Endometrial microvascular endothelial cells (primary cell): ENCODE measurements at regions not wholly inside any gene's neighbourhood (a gene's known extent, or its start where the extent isn't known, plus 50 kb on each side); places are given as distances from the start of the nearest gene placed in this dataset.

Experiments used
- in situ Hi-C: cut with HindIII; loops from 2 replicates; pipeline ENCODE4 v1.10.0; 2017; ENCODE audit warnings: low sequenced_read_pairs, low pct_unique_long_range_greater_than_20kb; ENCODE audit errors: inconsistent ontology term

DNA sequence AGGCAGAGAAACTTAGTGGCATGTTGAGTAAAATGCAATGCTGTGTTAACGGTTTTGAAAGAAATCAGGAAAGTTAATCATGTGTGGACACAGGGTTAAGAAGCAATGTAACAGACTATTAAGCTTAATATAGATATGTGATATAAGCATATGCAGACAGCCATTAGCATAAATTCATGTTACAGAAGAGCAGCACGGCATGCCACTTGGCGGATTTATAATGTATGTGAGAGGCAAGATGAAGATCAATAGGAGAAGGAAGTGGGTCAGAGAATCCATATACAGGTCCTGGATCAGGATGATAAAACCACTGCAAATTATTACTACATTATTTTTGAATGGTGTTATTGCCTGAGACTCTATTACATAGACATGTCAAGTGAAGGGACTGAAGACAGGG, 694.3 kb downstream of the MCTP2 start:
- in situ Hi-C loops, result no loop called here

DNA sequence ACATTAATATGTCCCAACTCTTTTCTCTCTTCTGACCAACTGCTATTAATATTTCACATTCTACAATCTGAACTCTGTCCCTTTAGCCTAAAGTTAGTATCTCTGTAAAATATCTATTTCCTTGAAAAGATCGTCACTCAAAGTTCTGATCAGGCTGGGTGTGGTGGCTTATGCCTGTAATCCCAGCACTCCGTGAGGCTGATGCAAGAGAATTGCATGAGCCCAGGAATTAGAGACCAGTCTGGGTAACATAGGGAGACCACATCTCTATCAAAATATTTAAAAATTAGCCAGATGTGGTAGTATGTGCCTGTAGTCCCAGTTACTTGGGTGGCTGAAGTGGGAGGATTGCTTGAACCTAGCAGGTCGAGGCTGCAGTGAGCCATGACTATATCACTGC, 695.6 kb downstream of the MCTP2 start:
- in situ Hi-C loops, result no loop called here

DNA sequence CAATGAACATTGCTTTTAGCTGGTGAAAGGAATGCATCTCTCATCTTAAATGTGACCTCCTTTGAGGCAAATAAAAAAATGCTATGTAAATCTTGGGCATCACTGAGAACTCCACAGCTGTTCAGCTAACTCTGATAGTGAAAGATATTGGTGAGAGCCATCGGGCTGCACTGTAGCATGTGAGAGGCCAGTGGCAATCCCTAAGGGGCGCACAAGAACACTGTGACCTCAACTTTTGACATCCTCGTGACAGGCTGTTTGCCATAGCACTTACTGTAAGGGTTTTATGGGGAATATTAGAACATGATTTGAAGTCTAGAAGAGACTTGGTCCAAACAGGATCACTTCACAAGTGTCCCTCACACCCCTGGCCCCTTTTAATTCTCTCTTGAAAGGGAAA, 697.9 kb downstream of the MCTP2 start:
- in situ Hi-C loops, result no loop called here

DNA sequence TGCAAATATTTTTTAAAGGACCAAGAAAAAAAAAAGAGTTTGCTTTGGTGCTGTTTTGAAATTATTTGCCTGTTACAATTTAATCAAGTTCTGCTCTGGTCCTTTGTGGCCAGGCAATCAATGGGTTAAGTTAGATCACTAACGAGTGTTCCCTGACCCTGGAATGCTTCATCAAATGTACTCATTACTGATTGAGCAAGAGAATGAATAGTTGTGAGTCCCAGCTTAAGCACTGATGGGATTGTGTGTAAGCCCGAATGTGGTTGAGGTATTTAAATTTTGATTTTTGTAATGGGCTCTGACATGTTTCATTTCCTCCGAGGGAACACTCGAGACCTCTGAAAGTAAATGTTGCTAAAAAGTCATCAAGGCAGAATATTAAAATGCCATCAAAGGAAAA, 699.1 kb downstream of the MCTP2 start:
- in situ Hi-C loops, result no loop called here

DNA sequence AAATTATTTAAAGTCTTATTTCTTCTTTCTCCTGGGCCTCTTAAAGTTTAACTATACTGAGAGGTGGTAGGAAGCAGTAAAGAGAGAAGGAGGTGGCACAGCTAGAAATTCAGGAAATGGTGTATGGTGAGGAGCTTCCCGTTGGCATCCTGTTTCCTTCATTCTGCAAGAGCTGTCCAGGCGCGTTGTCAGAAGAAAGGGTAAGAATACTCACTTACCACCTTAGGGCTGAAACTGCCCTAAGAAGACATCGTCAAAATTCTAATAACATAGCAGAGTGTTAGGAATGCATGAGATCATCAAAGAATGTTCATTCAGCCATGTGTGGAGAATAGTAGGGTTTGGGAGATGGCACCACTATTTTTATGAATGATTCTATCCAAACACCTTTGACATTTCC, 699.6 kb downstream of the MCTP2 start:
- in situ Hi-C loops, result no loop called here

DNA sequence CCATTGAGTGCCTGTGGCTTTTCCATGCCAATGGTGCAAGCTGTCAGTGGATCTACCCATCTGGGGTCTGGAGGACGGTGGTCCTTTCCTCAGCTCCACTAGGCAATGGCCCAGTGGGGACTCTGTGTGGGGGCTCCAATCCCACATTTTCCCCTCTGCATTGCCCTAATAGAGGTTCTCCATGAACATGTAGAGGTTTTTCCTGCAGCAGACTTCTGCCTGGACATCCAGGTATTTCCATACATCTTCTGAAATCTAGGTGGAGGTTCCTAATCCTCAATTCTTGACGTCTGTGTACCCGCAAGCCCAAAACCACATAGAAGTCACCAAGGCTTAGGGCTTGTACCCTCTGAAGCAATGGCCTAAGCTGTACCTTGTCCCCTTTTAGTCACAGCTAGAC, 703.1 kb downstream of the MCTP2 start:
- in situ Hi-C loops, result no loop called here

DNA sequence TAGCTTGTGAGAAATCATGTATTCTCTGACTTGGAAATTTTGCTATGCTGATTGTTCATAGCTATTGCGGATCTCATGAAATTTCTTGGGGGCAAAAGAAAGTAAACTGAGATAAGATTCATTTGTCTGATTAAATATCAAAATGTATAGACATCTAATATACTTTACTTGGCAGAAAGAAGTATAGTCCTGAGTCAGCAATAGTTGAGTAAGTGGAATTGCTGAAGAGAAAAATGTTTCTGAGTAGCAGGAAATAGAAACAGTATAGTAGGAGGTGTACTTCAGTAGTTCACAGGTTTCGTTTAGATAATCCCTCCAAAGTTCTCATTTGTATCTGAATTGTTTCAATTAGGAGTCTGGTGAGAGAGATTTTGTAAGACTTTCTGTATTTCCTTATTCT, 705.9 kb downstream of the MCTP2 start:
- in situ Hi-C loops, result no loop called here

DNA sequence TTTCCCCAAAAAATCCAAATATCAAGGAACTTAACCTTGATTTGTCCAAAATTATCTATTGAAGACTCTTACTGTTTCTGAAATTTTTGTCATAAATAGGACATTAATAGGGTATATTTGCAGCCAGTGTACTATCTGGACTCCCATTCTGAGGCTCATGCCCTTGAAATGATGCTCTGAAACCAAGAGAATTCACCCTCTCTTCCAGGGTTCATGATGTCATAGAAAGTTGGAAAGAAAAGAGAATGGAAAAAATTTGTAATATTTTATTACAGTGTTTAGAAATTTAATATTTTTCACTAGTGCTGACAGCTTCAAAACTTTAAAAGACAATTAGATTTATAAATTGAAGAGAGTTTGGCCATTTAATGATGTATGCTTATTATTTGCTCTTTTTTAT, 712.5 kb downstream of the MCTP2 start:
- in situ Hi-C loops, result no loop called here

DNA sequence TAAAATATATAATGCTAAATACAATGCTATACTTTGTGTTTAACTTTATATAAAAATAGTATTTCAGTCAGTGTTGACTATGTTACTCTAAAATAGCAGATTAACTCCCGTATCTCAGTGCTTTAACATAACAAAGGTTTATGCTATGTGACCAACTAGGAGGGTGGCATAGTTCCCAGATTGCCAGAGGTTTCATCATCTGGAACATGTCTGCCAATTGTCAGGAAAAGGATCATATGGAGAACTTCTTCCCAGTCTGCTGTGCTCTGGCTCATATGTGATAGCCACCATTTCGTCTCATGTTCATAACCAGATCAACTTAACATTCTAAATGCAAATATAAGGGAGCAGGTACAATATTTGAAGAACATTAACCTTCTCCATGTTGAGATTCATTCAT, 720.2 kb downstream of the MCTP2 start:
- in situ Hi-C loops, result no loop called here

DNA sequence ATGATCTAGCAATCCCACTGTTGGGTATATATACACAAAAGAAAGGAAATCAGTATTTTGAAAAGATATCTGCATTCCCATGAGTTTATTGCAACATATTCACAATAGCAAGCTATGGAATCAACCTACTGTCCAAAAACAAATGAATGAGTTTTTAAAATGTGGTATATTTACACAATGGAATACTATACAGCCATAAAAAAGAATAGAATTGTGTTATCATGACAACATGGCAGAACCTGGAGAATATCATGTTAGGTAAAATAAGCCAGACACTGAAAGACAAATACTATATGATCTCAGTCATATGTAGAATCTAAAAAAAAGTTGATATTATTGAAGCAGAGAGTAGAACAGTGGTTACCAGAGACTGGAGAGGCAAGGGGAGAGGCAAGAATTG, 732.6 kb downstream of the MCTP2 start:
- in situ Hi-C loops, result no loop called here

DNA sequence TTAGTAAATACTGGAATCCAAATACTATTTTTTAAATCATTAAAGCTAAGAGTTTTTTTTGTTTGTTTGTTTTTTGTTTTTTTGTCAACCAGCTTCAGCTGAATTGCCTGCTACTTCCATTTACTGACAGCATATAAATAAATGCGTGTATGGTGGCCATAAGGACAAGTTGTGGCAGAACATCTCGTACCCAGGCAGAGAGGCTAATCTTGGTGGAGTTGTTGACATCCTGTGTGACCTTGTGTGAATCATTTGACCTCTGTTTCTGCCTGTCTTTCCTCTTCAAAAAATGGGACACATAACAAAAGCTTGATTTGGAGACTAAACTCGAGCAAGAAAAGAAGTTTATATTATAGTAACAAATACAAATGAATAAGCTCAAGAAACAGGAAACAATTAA, 734.2 kb downstream of the MCTP2 start:
- in situ Hi-C loops, result no loop called here

DNA sequence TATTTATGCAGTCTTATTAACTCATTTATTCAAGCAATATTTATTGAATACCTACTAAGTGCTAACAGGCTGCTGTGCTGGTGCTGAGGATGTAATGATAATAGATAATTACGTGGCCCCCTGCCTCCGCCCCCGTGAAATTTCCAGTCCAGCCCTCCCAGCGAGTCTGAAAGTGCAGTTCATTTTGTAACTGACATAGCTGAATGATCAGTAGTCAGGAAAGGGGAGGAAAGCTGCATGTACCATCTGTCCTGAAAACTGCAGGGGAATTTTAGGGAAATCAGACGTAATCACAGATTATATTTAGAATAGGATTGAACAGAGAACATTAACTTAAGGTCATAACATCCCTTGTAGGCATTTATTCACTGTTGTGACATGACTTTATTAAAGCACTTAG, 736.8 kb downstream of the MCTP2 start:
- in situ Hi-C loops, result no loop called here

DNA sequence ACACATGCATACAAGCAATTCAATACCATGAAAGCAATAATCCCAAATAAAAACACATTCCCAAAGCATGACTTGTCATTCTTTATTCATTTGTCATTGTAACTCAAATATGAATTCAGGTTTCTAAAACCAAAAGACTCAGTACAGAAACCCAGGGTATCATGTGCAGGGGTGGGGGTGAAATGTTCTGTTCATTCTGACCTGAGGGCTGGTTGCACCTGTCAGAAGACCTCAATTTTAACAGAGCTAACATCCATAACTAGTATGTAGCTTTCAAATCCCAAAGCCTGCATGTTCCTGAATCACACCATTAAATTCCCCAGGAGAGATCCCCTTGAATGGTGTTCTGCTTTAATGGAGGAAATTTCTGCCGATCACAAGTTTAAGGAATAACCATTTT, 738.7 kb downstream of the MCTP2 start:
- in situ Hi-C loops, result no loop called here

DNA sequence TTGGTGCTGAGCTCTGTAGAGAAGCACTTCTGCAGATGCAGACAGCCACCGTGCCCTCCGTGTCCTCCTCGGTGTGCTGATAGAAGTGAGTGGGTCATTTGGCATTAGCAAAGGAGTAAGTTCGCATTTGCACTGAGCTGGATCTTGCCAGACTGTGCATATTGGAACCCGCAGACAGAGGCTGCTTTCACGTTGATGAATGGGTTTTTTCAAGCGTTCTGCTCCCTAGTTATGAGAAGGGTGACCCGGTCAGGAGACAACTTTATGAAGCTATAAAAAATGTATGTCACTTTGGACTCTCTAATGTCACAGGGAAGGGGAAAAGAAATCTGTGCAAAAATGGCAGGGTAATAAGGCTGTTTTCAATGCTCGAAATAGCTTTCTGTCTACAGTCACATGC, 739.4 kb downstream of the MCTP2 start:
- in situ Hi-C loops, result no loop called here

DNA sequence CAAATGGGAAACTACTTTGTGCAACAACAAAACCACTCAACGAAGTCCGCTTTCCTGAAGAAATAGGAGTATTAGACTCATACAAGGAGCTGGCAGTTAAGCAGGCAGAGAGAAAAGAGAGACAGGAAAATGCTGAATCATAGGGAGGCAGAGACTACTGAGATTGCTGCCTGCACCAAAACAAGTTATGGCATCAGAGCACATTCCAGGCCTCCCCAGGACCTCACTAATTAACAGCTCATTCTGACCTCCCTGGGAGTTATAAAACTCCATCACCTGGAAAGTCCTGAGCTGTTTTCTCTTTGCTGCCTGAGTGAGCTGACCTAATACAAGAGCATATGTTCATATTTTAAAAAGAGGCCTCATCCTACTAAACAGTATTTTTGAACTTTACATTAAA, 741.0 kb downstream of the MCTP2 start:
- in situ Hi-C loops, result no loop called here

DNA sequence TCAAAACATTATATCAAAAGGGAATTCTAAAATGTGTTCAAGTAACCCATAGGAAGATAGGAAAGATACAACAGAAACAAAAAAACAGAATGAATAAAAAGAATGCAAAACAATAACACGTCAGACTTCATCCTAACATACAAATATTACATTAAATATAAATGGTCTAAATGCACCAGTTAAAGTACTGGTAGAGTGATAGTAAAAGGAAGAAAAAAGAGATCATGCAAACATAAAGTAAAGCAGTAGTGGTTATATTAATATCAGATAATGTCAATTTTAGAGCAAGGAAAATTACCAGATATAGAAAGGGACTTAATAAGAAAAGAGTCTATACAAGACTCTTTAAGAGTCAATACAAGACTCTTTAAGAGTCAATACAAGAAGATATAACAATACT, 755.7 kb downstream of the MCTP2 start:
- in situ Hi-C loops, result no loop called here

DNA sequence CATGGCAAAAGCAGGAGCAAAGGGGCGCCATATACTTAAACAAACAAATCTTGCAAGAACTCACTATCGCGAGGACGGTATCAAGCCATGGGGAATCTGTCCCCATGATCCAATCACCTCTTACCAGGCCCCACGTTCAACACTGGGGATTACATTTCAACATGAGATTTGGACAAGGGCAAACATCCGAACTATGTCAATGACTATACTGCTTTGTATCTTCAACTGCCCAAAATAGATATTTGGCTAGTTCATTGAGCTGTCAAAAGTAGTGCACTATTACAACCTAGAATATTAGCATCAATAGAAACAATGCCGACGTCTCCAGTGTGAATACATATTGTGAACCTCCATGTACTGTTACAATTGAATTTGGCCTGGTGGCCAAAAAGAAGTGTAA, 760.4 kb downstream of the MCTP2 start:
- in situ Hi-C loops, result no loop called here

DNA sequence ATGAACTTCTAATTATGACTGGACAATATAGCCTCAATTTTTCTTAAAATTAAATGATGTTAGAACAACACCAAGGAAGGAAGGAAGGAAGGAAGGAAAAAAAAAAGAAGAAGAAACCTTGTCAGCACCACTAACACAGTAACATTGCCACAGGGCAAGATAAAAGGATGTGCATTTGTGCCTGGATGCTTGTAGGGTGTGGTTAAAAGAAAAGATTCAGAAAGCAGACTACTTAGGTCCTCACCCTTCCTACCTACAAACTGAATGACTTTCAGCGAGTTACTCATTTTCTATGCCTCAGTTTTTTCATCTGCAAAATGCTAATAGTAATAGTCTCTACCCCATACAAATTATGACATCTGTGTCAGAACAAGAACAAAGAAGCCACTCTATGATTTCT, 778.3 kb downstream of the MCTP2 start:
- in situ Hi-C loops, result no loop called here

DNA sequence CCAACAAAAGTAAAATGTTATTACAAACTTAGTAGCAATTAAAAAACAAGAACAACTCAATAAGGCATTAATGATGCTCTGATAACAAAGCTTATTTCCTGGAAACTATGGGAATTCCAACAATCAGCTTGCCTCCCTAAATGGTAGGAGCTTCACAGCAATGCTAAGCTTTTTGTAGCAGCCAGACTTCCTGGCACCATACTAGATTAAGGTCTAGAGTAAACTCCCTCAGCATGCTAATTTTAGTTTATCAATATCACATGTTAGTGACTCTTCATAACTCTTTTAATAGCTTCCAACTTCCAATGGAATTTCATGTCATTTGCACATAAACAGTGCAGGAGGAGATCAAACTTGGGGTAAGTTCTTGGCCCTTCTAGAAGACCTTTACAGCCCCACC, 782.0 kb downstream of the MCTP2 start:
- in situ Hi-C loops, result no loop called here

DNA sequence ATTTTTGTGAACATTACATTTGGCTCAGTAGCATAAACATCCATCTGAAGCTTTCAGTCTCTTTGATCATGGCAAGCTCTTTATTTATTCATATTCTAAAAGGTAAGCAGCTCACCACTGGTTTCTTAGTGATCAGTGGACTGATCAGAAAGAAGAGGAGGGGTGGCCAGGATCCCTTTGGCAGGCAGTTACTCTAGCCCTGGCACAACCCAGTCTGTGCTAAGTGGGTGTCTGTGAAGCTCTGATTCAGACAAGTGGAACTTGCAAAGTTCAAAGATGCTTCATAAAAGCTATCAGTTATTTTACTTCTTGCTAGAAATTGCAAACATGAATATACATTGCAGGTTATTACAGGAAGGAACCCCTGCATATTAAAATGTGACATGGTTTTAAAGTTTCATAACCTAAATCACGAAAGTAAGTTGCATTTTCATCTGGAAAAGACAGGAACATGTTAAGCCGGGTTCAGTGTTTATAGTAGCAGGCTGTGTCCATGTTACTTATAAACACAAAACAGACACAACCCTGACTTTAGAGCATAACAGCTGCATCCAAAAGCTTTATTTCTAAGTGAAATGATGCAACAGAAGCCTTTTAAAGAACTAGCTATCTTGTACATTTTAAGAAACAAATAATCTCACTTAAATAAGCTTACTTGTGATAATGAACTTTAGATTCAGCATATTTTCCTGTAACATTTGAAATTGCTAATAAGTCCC, 785.3 kb downstream of the MCTP2 start:
- in situ Hi-C loops, result no loop called here

DNA sequence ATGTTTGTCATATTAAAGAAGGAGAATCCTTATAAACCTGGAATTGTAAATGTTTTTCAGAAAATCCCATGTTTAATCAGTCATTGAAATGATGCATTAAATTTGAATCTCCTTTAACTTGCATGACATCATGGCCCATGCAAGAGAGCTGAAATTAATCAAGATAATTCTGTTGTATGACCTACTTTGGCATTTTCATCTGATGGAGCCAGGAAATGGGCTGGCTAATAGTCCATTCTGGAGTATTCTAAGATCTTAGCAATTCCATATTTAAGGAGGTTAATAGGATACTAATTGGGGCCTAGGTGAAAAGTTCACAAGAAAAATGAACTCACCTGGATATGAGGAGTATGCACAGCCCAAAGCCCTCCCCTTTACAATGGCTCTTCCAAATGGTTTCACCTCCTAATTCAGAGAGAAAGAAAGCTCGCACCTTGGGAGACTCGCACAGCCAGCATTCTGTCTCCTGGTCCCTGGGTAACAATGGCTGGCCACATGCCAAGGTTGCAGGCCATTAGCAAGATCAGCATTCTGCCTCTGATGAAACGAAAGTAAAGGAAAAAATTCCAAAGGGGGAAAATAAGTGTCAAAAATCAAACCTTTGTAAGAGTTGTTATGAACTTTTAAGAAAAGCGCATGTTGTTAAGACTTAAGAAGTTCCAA, 786.4 kb downstream of the MCTP2 start:
- in situ Hi-C loops, result no loop called here
